Progenitor cell of endocrine pancreas (in vitro differentiated cells): ENCODE measurements at regions not wholly inside any gene's neighbourhood (a gene's known extent, or its start where the extent isn't known, plus 50 kb on each side); places are given as distances from the start of the nearest gene placed in this dataset.

Source experiments
- DNase-seq: peaks from one replicate; pipeline ENCODE4 v3.0.0; 2021; ENCODE audit warnings: low spot score; ENCODE audit not compliant: unreplicated experiment
- H3K27ac Mint-ChIP-seq: 2 replicates; pipeline ENCODE4 v1.8.0; 2021; ENCODE audit warnings: mild to moderate bottlenecking, moderate library complexity, mixed read lengths
- H3K27me3 Mint-ChIP-seq: 2 replicates; pipeline ENCODE4 v1.8.0; 2021; ENCODE audit warnings: mixed read lengths
- H3K36me3 Mint-ChIP-seq: 2 replicates; pipeline ENCODE4 v1.8.0; 2022; ENCODE audit warnings: mixed read lengths; ENCODE audit not compliant: insufficient read depth
- H3K4me1 Mint-ChIP-seq: 2 replicates; pipeline ENCODE4 v1.8.0; 2021; ENCODE audit warnings: low read depth, mixed read lengths
- H3K4me3 Mint-ChIP-seq: 2 replicates; pipeline ENCODE4 v1.8.0; 2021; ENCODE audit warnings: low read depth, mild to moderate bottlenecking, moderate library complexity, mixed read lengths
- H3K9me3 Mint-ChIP-seq: 2 replicates; pipeline ENCODE4 v1.8.0; 2021; ENCODE audit warnings: low read depth, mixed read lengths
- CTCF ChIP-seq: fragments of 200-600 bp; sonication (generic); IDR thresholded peaks from one replicate; pipeline ENCODE4 v1.5.0; 2021; ENCODE audit warnings: antibody characterized with exemption, mild to moderate bottlenecking; ENCODE audit not compliant: unreplicated experiment

GRCh38 chr18:28571929-28572328 lies 395.0 kb upstream of the CDH2 start:
- H3K4me3 Mint-ChIP-seq = no peak overlapping the region
- no peak for TF ChIP-seq CTCF
- H3K36me3 Mint-ChIP-seq = no peaks in the 10 kb centered on the region
- H3K9me3 Mint-ChIP-seq = no peaks in the 10 kb centered on the region
- no peak overlapping the region for H3K27ac Mint-ChIP-seq
- H3K4me1 Mint-ChIP-seq = no peaks in the 10 kb centered on the region
- no peaks in the 10 kb centered on the region for H3K27me3 Mint-ChIP-seq
- no peak for DNase-seq

- no peak for DNase-seq
- no peaks in the 10 kb centered on the region for H3K36me3 Mint-ChIP-seq
- H3K4me1 Mint-ChIP-seq = no peaks in the 10 kb centered on the region
- H3K27me3 Mint-ChIP-seq = no peaks in the 10 kb centered on the region
- H3K4me3 Mint-ChIP-seq = no peak overlapping the region
- TF ChIP-seq CTCF = no peak
- peaks cover 4% of the 10 kb centered on the region for H3K9me3 Mint-ChIP-seq
- no peak overlapping the region for H3K27ac Mint-ChIP-seq
Measured at GRCh38 chr18:28560331-28560730, 383.4 kb upstream of the CDH2 start.

GRCh38 chr18:28559511-28559910 lies 382.6 kb upstream of the CDH2 start:
- H3K9me3 Mint-ChIP-seq = peaks cover 4% of the 10 kb centered on the region

GRCh38 chr18:28541934-28542333 lies 365.0 kb upstream of the CDH2 start:
- H3K4me3 Mint-ChIP-seq = no peak overlapping the region
- DNase-seq = no peak
- TF ChIP-seq CTCF = no peak
- H3K36me3 Mint-ChIP-seq = no peaks in the 10 kb centered on the region
- H3K9me3 Mint-ChIP-seq = no peaks in the 10 kb centered on the region
- H3K4me1 Mint-ChIP-seq = no peaks in the 10 kb centered on the region
- H3K27ac Mint-ChIP-seq = no peak overlapping the region
- H3K27me3 Mint-ChIP-seq = no peaks in the 10 kb centered on the region

More at GRCh38 chr18:28559511-28559910, 382.6 kb upstream of the CDH2 start:
- Mint-ChIP-seq H3K27me3 (no peaks in the 10 kb centered on the region), H3K4me1 (peaks cover 3% of the 10 kb centered on the region), H3K4me3 (no peak overlapping the region), H3K36me3 (no peaks in the 10 kb centered on the region), H3K27ac (no peak overlapping the region)
- TF ChIP-seq CTCF = no peak
- DNase-seq = no peak

- H3K27ac Mint-ChIP-seq = no peak overlapping the region
- no peak for TF ChIP-seq CTCF
- H3K9me3 Mint-ChIP-seq = no peaks in the 10 kb centered on the region
- H3K27me3 Mint-ChIP-seq = no peaks in the 10 kb centered on the region
- DNase-seq = no peak
- H3K36me3 Mint-ChIP-seq = no peaks in the 10 kb centered on the region
- no peaks in the 10 kb centered on the region for H3K4me1 Mint-ChIP-seq
- no peak overlapping the region for H3K4me3 Mint-ChIP-seq
Measured at GRCh38 chr18:28541276-28541930, 364.5 kb upstream of the CDH2 start.
